GM10248 (cell line): ENCODE measurements at regions not wholly inside any gene's neighbourhood (a gene's known extent, or its start where the extent isn't known, plus 50 kb on each side); places are given as distances from the start of the nearest gene placed in this dataset.

Experiments
- CTCF ChIA-PET: fragments of 300-600 bp; sonication (Branson Sonifier 250); formaldehyde crosslinking; extraction: SDS; loops from one replicate; lab custom pipeline; 2021; ENCODE audit warnings: antibody characterized with exemption; lab: Yijun Ruan, JAX
- POLR2A ChIA-PET: fragments of 350-650 bp; sonication (Branson Sonifier 250); formaldehyde crosslinking; extraction: SDS; loops from one replicate; lab custom pipeline; 2020; ENCODE audit warnings: antibody characterized with exemption; lab: Yijun Ruan, JAX
- DNase-seq: peaks from one replicate; pipeline ENCODE4 v3.0.0; 2012; ENCODE audit errors: extremely low spot score
- CTCF ChIP-seq: IDR thresholded peaks from 2 replicates; pipeline ENCODE4 v1.5.1; 2012; ENCODE audit warnings: mild to moderate bottlenecking, low read depth; ENCODE audit errors: extremely low read depth, missing control alignments, control extremely low read depth

- ChIA-PET POLR2A (no interaction called here), CTCF (no interaction called here)
- no peak for DNase-seq
- no peak for TF ChIP-seq CTCF
Measured at GRCh38 chr17:72343911-72344310, 223.1 kb downstream of the SOX9 start.

- no peak for TF ChIP-seq CTCF
- CTCF ChIA-PET: no interaction called here
- POLR2A ChIA-PET: no interaction called here
- DNase-seq: no peak
Measured at GRCh38 chr17:72344613-72345012, 223.8 kb downstream of the SOX9 start.

- TF ChIP-seq CTCF: no peak
- CTCF ChIA-PET: no interaction called here
- POLR2A ChIA-PET: no interaction called here
- DNase-seq: no peak
Measured at GRCh38 chr17:72345088-72345487, 224.3 kb downstream of the SOX9 start.

- no peak for DNase-seq
- TF ChIP-seq CTCF: no peak
- POLR2A ChIA-PET: no interaction called here
- CTCF ChIA-PET: no interaction called here
Measured at GRCh38 chr17:72345536-72345935, 224.7 kb downstream of the SOX9 start.

GRCh38 chr17:72346306-72346705 lies 225.5 kb downstream of the SOX9 start:
- ChIA-PET POLR2A (no interaction called here), CTCF (no interaction called here)
- no peak for TF ChIP-seq CTCF
- DNase-seq: no peak

GRCh38 chr17:72349011-72349410 lies 228.2 kb downstream of the SOX9 start:
- ChIA-PET CTCF (no interaction called here), POLR2A (no interaction called here)
- TF ChIP-seq CTCF: no peak
- no peak for DNase-seq

GRCh38 chr17:72349491-72349995 lies 228.7 kb downstream of the SOX9 start:
- TF ChIP-seq CTCF: no peak
- ChIA-PET POLR2A (no interaction called here), CTCF (interaction anchor here (1.1 kb wide), 1 partner anchor 8 kb away, joined by 3 read pairs; no protein-coding TSS in a partner anchor)
- no peak for DNase-seq
